M059J (cell line): ENCODE measurements at regions not wholly inside any gene's neighbourhood (a gene's known extent, or its start where the extent isn't known, plus 50 kb on each side); places are given as distances from the start of the nearest gene placed in this dataset.
"Not testable (repeated sequence)": the region's sequence is repeated elsewhere in the genome, so short reads cannot be mapped to it uniquely, and the experiment has no call there.

ENCODE experiments used
- DNase-seq: peaks from one replicate; pipeline ENCODE4 v3.0.0-alpha.2; 2012; ENCODE audit warnings: low read depth

DNA sequence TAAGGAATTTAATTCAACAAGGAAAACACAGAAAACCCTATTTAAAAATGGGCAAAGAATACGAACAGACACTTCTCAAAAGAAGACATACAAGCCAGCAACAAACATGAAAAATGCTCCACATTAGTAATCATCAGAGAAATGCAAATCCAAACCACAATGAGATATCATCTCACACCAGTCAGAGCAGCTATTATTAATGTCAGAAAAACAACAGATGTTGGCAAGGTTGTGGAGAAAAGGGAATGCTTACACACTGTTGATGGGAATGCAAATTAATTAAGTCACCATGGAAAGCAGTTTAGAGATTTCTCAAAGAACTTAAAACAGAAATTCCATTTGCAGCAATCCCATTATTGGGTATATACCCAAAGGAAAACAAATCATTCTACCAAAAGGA, 55.2 kb downstream of the GCC1 start:
- peak; percentile 14 for DNase-seq

DNA sequence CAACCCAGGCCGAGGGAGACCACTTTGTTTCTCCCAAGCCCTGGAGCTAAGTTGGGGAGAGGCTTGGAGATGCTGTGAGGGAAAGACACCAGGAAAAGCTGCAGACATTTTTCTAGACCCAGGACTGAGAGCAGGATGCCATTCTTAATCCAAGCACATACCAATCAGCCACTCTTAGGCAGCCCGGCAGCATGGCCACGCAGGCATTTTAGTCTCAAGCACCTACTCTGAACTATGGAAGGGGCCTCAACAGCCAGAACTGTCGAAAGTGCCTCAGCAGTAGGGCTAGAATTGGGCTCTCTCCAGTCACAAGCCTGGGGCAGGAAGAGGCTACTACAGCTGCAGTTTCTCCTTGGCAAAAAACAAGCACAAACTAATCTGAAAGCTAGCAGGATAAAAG, 57.8 kb downstream of the GCC1 start:
- no peak for DNase-seq

DNA sequence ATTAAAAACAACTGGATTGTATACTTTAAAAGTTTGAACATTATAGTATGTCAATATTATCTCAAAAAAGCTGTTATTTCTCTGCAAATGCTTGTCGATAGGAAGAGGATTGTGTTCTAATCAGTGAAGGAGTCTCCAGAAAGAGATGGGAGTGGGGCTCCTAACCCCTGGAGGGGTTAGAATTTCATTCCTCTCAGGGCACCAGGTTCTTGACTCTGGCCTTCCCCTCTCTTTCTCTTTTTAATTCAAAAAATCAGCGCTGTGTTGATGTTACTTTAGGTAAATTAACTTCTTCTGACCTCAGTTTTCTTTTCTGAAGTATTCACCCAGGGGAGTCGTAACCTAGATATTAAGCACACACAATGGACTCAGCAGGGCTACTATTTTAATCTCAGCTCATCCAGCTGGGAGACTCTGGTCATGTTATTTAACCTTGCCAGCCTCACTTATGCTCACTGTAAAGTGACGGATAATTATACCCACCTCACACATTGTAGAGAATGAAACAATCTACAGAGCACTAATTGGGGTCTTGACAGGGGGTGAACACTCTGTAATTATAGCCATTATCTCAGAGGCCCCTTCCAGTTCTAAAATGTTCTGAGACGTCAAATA, 59.4 kb downstream of the GCC1 start:
- no peak for DNase-seq

DNA sequence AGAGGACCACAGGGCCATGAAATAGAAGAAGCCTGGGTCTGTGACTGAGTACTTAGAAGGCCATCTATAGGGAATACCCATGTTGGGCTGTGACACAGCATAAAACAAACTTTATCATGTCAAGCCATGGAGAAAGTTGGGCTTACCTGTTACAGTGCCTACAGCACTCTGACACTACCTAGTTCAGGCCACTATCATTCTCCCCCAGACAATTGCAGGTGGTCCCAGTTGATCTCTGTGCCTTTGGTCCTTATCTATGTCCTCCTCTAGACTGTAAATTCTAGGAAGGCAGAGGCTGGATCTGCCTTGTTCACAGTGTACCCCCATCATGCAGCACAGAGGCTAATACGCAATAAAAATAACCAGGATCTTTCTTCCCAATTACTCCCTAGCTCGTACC, 69.1 kb downstream of the GCC1 start:
- no peak for DNase-seq

GRCh38 chr7:127514499-127514898, 70.9 kb downstream of the GCC1 start:
- DNase-seq: peak; percentile 45

GRCh38 chr7:127513311-127513710, 72.1 kb downstream of the GCC1 start:
- DNase-seq: no peak

GRCh38 chr7:127512663-127513062, 72.7 kb downstream of the GCC1 start:
- DNase-seq: no peak

DNA sequence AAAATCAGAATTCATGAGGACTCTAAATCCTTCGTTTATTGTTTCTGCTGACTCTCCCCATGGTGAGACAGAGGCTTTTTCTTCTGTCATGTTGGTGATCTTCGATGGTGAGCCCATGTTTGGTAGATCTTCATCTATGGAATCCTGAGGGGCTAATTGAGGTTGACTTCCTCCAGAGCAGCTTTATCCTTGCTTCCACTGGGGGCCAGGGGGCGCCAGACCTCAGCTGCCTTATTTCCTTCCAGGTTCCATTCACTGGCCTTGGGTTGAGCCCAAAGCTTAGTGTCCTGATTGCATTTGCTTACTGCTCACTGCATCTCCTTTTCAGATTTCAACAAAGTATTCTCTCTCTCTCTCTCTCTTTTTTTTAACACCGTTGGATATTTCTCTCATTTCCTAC, 80.7 kb downstream of the GCC1 start:
- peak; percentile 25 for DNase-seq

DNA sequence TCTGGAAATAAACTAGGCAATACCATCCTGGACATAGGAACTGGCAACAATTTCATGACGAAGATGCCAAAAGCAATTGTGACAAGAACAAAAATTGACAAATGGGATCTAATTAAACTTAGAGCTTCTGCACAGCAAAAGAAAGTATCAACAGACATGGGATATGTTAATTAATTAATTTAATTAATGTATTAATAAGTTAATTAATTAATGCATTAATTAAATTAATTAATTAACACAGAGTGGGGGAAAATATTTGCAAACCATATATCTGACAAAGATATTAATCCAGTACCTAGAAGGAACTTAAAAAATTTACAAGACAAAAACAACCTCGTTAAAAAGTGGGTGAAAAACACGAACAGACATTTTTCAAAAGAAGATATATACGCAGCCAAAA, 83.6 kb downstream of the GCC1 start:
- no peak for DNase-seq

DNA sequence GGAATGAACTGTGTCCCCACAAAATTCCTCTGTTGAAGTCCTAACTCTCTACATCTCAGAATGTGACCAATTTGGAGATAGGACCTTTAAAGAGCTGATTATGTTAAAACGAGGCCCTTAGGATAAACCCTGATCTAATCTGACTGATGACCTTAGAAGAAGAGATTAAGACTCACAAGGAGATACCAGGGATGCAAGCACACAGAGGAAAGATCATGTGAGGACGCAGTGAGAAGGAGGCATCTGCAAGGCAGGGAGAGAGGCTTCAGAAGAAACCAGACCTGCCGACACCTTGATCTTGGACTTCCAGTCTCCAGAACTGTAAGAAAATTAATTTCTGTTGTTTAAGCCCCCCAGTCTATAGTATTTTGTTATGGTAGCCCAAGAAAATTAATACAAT, 94.9 kb upstream of the ZNF800 start:
- DNase-seq: no peak

DNA sequence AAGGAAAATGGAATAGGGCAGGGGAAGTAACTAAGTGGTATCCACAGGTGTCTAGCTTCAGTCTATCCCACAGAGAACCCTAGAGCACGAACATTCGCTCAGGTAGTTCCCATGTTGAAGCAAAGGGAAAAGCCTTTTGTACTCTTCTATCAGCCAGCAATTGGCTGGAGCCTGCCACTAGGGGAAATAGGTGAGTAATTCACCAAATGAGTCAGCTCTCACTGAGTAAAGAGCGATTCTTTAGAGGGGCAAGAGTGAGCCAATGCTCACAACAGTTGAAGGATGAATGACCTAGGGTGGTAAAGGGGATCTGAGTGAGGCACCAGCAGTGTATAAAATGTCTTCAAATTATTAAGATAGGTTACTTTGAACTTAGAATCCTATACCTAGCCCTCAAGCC, 94.1 kb upstream of the ZNF800 start:
- peak; percentile 23 for DNase-seq

- no peak for DNase-seq
Measured at GRCh38 chr7:127485482-127485881, 93.0 kb upstream of the ZNF800 start.

DNA sequence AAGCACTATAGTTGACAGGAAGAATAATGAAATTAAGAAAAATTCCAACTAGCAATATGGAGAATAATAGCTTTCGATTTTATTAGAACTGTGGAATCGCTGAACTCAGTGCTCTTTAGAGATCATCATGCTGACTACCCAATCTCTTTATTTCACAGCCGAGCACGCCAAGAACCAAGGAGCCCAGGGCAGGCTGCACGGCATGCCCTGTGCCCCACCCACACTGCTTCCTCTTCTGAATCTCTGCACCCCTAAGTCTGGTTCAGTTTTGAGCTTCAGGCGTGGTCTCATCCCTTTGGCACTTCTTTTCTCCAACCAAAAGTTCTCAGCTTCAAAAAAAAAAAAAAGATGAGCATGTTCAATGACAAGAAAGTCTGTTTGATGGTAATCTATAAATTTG, 92.4 kb upstream of the ZNF800 start:
- no peak for DNase-seq

DNA sequence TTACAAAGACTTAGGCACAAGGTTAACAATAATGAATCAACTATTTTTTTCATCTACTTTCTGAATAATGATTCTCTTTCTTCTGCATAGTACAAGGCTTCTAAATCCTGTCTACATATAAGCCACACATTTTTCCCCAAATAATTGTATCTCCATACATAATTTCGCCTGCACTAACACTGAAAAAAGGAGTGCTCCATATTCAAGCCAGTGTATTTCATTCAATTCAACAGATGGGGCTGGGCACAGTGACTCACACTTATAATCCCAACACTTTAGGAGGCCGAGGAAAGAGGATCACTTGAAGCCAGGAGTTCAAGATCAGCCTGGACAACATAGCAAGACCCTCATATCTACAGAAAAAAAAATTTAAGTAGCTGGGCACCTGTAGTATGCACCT, 86.0 kb upstream of the ZNF800 start:
- DNase-seq: no peak

- DNase-seq: no peak
Measured at GRCh38 chr7:127478024-127478355, 85.5 kb upstream of the ZNF800 start.

GRCh38 chr7:127477295-127478023, 85.0 kb upstream of the ZNF800 start:
- DNase-seq: no peak

- DNase-seq: no peak
Measured at GRCh38 chr7:127476618-127477017, 84.1 kb upstream of the ZNF800 start.

- DNase-seq: no peak
Measured at GRCh38 chr7:127474457-127474856, 81.9 kb upstream of the ZNF800 start.

DNA sequence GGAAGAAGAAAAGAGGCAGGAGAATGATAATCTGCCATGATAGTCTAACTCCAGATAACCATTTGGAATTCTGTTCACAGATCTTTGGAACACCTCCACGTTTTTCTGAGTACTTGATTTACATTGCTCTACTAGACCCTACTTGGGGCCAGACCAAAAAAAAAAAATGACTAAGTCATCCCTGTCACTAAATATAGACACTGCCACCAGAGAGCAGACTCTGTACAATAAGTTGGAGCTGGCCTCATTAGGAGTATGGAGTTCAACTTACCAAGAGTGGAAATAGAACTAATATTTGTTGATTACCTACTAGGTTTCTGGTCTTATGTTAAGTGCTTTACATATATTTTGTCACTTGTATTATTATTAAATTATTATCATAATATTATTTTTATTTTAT, 80.9 kb upstream of the ZNF800 start:
- DNase-seq: no peak

GRCh38 chr7:127460077-127460476, 67.6 kb upstream of the ZNF800 start:
- no peak for DNase-seq

GRCh38 chr7:127451258-127451657, 58.8 kb upstream of the ZNF800 start:
- not testable (repeated sequence) for DNase-seq

DNA sequence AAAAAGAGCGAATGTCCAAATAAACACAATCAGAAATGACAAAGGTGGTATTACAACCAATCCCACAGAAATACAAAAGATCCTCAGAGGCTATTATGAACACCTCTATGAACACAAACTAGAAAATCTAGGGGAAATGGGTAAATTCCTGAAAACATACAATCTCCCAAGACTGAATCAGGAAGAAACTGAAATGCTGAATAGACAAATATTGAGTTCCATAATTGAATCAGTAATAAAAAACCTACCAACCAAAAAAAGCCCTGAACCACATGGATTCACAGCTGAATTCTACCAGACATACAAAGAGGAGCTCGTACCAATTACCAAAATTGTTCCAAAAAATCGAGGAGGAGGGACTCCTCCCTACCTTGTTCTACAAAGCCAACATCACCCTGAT, 56.1 kb upstream of the ZNF800 start:
- DNase-seq: no peak

GRCh38 chr7:127447326-127447945, 54.9 kb upstream of the ZNF800 start:
- peak; percentile 57 for DNase-seq

DNA sequence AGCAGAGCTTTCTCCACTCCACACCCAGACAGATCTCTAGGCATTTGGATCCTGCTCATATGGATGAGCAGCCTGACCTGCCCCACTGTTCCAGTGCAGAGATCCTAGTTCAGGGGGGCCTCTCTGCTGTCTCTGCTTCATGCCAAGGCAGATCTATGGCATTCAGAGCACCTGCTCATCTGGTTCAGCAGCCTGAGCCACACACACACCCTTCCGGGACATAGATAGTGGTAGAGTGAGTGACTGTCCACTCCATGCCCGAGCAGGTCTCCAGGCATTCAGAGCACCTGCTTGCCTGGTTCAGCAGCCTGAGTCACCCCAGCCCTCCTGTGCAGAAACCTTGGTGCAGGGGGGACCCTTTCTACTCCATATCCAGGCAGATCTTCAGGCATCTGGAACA, 54.3 kb upstream of the ZNF800 start:
- no peak for DNase-seq
